ENCODE measurements at regions not wholly inside any gene's neighbourhood (a gene's known extent, or its start where the extent isn't known, plus 50 kb on each side); places are given as distances from the start of the nearest gene placed in this dataset.

DNA sequence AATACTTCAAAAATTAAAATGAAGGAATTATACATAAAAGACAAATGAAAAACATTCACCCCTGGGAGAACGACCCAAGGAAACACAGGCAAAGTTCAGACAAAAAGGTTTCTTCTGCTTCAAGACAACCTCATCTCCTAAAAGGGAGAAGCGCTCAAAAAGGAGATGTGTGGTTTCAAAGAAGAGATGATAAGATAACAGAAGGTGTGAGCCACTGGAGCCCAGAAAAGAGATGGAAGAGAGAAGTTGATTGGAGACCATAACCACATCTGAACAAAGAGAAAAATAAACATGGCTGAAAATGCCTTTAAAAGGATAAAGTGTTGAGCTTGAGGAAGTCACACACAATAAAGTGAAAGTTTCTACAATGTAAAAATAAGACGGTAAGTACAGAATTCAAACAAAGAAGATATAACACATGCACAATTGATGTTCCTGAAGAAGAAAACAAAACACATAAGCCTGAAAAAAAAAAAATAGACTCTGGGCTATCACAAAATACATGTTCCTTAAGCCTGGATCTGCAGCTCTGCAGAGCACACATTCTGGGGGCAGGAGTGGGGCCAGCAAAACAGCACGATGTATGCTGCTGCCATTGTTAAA is 51.6 kb upstream of the C14orf180 start:
- Histone ChIP-seq H3K4me2 (ENCODE audit: extremely low read depth, insufficient read depth, low read length) (no peak overlapping the region), H3K79me2 (ENCODE audit: control insufficient read depth, insufficient read depth, low read length) (no peaks in the 10 kb centered on the region), H3K9ac (ENCODE audit: insufficient read depth, low read length) (no peak overlapping the region), H3K36me3 (ENCODE audit: control insufficient read depth, insufficient read depth, low read length) (no peaks in the 10 kb centered on the region), H3K27ac (ENCODE audit: insufficient read depth, low read length) (no peak overlapping the region), H3K9me3 (ENCODE audit: control insufficient read depth, insufficient read depth, low read depth, low read length) (no peaks in the 10 kb centered on the region), H3K27me3 (ENCODE audit: control insufficient read depth, insufficient read depth, low read length) (no peaks in the 10 kb centered on the region), H3K4me1 (ENCODE audit: control insufficient read depth, extremely low read depth, insufficient read depth, low read length) (no peaks in the 10 kb centered on the region), H3K4me3 (replicated peaks in 1 of 4; ENCODE audit: control extremely low read depth in 1 of 4, insufficient read depth in 1 of 4, low read depth in 3 of 4, low read length in 4 of 4) (no peak overlapping the region), H2AFZ (ENCODE audit: low read length) (no peak overlapping the region), H4K20me1 (ENCODE audit: control insufficient read depth, extremely low read depth, insufficient read depth, low read length) (no peaks in the 10 kb centered on the region)
- no peak for TF ChIP-seq EZH2 (IDR thresholded peaks at IDR 0.05; ENCODE audit: low read length, missing control alignments)
- TF ChIP-seq, protein P1, sequence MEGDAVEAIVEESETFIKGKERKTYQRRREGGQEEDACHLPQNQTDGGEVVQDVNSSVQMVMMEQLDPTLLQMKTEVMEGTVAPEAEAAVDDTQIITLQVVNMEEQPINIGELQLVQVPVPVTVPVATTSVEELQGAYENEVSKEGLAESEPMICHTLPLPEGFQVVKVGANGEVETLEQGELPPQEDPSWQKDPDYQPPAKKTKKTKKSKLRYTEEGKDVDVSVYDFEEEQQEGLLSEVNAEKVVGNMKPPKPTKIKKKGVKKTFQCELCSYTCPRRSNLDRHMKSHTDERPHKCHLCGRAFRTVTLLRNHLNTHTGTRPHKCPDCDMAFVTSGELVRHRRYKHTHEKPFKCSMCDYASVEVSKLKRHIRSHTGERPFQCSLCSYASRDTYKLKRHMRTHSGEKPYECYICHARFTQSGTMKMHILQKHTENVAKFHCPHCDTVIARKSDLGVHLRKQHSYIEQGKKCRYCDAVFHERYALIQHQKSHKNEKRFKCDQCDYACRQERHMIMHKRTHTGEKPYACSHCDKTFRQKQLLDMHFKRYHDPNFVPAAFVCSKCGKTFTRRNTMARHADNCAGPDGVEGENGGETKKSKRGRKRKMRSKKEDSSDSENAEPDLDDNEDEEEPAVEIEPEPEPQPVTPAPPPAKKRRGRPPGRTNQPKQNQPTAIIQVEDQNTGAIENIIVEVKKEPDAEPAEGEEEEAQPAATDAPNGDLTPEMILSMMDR (conservative IDR thresholded peaks at IDR 0.05 in 1 of 2, IDR thresholded peaks at IDR 0.05 in 1 of 2; ENCODE audit: low read depth in 1 of 2, low read length in 2 of 2): no peak
- DNase-seq (ENCODE audit: low read depth in 2 of 2): no peak

DNA sequence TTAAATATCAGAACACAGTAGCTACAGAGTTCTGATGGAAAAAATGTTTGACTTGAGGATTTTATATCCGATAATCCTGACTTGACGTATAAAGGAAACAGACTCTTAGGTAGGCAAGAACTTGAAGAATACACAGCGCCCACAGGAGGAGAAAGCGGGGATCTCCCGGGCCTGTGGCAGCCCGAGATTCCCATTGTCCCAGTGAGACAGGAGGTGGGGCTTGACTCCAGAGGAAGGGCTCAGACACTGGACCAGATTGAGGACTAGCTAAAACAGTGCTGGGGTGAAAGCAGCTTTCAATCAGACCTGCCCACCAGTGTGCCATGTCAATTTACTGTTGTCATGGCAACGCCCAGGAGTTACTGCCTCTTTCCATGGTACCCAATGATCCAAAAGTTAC is 51.1 kb upstream of the C14orf180 start:
- Histone ChIP-seq H3K4me2 (ENCODE audit: extremely low read depth, insufficient read depth, low read length) (no peak overlapping the region), H3K4me3 (replicated peaks in 1 of 4; ENCODE audit: control extremely low read depth in 1 of 4, insufficient read depth in 1 of 4, low read depth in 3 of 4, low read length in 4 of 4) (no peak overlapping the region), H3K9ac (ENCODE audit: insufficient read depth, low read length) (no peak overlapping the region), H2AFZ (ENCODE audit: low read length) (no peak overlapping the region), H3K9me3 (ENCODE audit: control insufficient read depth, insufficient read depth, low read depth, low read length) (no peaks in the 10 kb centered on the region), H3K4me1 (ENCODE audit: control insufficient read depth, extremely low read depth, insufficient read depth, low read length) (no peaks in the 10 kb centered on the region), H3K27me3 (ENCODE audit: control insufficient read depth, insufficient read depth, low read length) (no peaks in the 10 kb centered on the region), H3K36me3 (ENCODE audit: control insufficient read depth, insufficient read depth, low read length) (no peaks in the 10 kb centered on the region), H3K27ac (ENCODE audit: insufficient read depth, low read length) (no peak overlapping the region), H3K79me2 (ENCODE audit: control insufficient read depth, insufficient read depth, low read length) (no peaks in the 10 kb centered on the region), H4K20me1 (ENCODE audit: control insufficient read depth, extremely low read depth, insufficient read depth, low read length) (no peaks in the 10 kb centered on the region)
- TF ChIP-seq EZH2 (IDR thresholded peaks at IDR 0.05; ENCODE audit: low read length, missing control alignments): no peak
- TF ChIP-seq, protein P1 (conservative IDR thresholded peaks at IDR 0.05 in 1 of 2, IDR thresholded peaks at IDR 0.05 in 1 of 2; ENCODE audit: low read depth in 1 of 2, low read length in 2 of 2): no peak
- no peak for DNase-seq (ENCODE audit: low read depth in 2 of 2)
